HEK293 (cell line): ENCODE measurements at regions not wholly inside any gene's neighbourhood (a gene's known extent, or its start where the extent isn't known, plus 50 kb on each side); places are given as distances from the start of the nearest gene placed in this dataset.

Source experiments
- CTCF ChIA-PET: fragments of 350-600 bp; formaldehyde crosslinking; extraction: SDS; loops from one replicate; lab custom pipeline; 2021; ENCODE audit warnings: antibody characterized with exemption; lab: Yijun Ruan, JAX
- POLR2A ChIA-PET: fragments of 300-600 bp; formaldehyde crosslinking; extraction: SDS; loops from one replicate; lab custom pipeline; 2020; ENCODE audit warnings: antibody characterized with exemption, inconsistent platforms; lab: Yijun Ruan, JAX
- H3K27ac ChIP-seq: fragments of 200-500 bp; sonication (Bioruptor generic); 2 replicates; pipeline ENCODE4 v1.5.1; 2014; ENCODE audit warnings: low read depth, low read length, control low read depth, inconsistent platforms; ENCODE audit errors: extremely low read depth
- H3K36me3 ChIP-seq, 2 experiments: fragments of 200-500 bp in 1 of 2; sonication (Bioruptor generic) in 1 of 2; 1 replicate in 1 of 2; 2 replicates in 1 of 2; pipeline ENCODE4 v1.5.1; 2014 to 2017; ENCODE audit warnings: inconsistent platforms in 2 of 2, low read length in 2 of 2; ENCODE audit not compliant: control insufficient read depth in 2 of 2, insufficient read depth in 1 of 2
- H3K4me1 ChIP-seq: fragments of 200-500 bp; sonication (Bioruptor generic); 2 replicates; pipeline ENCODE4 v1.5.1; 2014; ENCODE audit warnings: mild to moderate bottlenecking, low read length, inconsistent platforms; ENCODE audit not compliant: control insufficient read depth, insufficient read depth
- H3K4me3 ChIP-seq: 2 replicates; pipeline ENCODE4 v1.5.1; 2011; ENCODE audit warnings: low read depth, mild to moderate bottlenecking, control low read depth, low read length, moderate library complexity
- H3K9me3 ChIP-seq: fragments of 200-500 bp; sonication (Bioruptor generic); 2 replicates; pipeline ENCODE4 v1.5.1; 2014; ENCODE audit warnings: low read depth, low read length, inconsistent platforms; ENCODE audit not compliant: control insufficient read depth, insufficient read depth
- KLF16 ChIP-seq: fragments of 450-650 bp; formaldehyde crosslinking; IDR thresholded peaks from 2 replicates; pipeline ENCODE4 v1.5.1; 2017; ENCODE audit warnings: missing biosample characterization, missing genetic modification characterization
- KLF17 ChIP-seq: fragments of 450-650 bp; formaldehyde crosslinking; IDR thresholded peaks from 2 replicates; pipeline ENCODE4 v1.5.1; 2016; ENCODE audit warnings: missing biosample characterization, missing genetic modification characterization
- PRDM10 ChIP-seq: fragments of 450-650 bp; formaldehyde crosslinking; IDR thresholded peaks from 2 replicates; pipeline ENCODE4 v1.5.1; 2016; ENCODE audit warnings: missing biosample characterization, missing genetic modification characterization
- ZBTB17 ChIP-seq: fragments of 450-650 bp; formaldehyde crosslinking; IDR thresholded peaks from 2 replicates; pipeline ENCODE4 v1.5.1; 2016; ENCODE audit warnings: missing biosample characterization, missing genetic modification characterization
- ZBTB21 ChIP-seq: fragments of 450-650 bp; formaldehyde crosslinking; IDR thresholded peaks from 2 replicates; pipeline ENCODE4 v1.5.1; 2017; ENCODE audit warnings: missing biosample characterization, missing genetic modification characterization
- ZNF146 ChIP-seq: fragments of 450-650 bp; formaldehyde crosslinking; IDR thresholded peaks from 2 replicates; pipeline ENCODE4 v1.5.1; 2016; ENCODE audit warnings: missing biosample characterization, missing genetic modification characterization
- ZNF18 ChIP-seq: fragments of 450-650 bp; formaldehyde crosslinking; IDR thresholded peaks from 2 replicates; pipeline ENCODE4 v1.5.1; 2016; ENCODE audit warnings: missing biosample characterization, missing genetic modification characterization
- ZNF23 ChIP-seq: fragments of 450-650 bp; formaldehyde crosslinking; IDR thresholded peaks from 2 replicates; pipeline ENCODE4 v1.5.1; 2016; ENCODE audit warnings: missing biosample characterization, missing genetic modification characterization, borderline replicate concordance
- ZNF280D ChIP-seq: fragments of 450-650 bp; formaldehyde crosslinking; IDR thresholded peaks from 2 replicates; pipeline ENCODE4 v1.5.1; 2016; ENCODE audit warnings: missing biosample characterization, missing genetic modification characterization
- ZNF311 ChIP-seq: fragments of 450-650 bp; formaldehyde crosslinking; IDR thresholded peaks from 2 replicates; pipeline ENCODE4 v1.5.1; 2017; ENCODE audit warnings: missing biosample characterization, missing genetic modification characterization, borderline replicate concordance
- ZNF350 ChIP-seq: fragments of 450-650 bp; formaldehyde crosslinking; IDR thresholded peaks from 2 replicates; pipeline ENCODE4 v1.5.0; 2017; ENCODE audit warnings: missing biosample characterization, mild to moderate bottlenecking, missing genetic modification characterization
- ZNF473 ChIP-seq: fragments of 450-650 bp; formaldehyde crosslinking; IDR thresholded peaks from 2 replicates; pipeline ENCODE4 v1.5.1; 2017; ENCODE audit warnings: missing biosample characterization, missing genetic modification characterization
- ZNF558 ChIP-seq: fragments of 450-650 bp; formaldehyde crosslinking; IDR thresholded peaks from 2 replicates; pipeline ENCODE4 v1.5.1; 2016; ENCODE audit warnings: missing biosample characterization, missing genetic modification characterization
- ZNF654 ChIP-seq: fragments of 450-650 bp; formaldehyde crosslinking; IDR thresholded peaks from 2 replicates; pipeline ENCODE4 v1.5.1; 2016; ENCODE audit warnings: low read depth, missing biosample characterization, missing genetic modification characterization
- ZNF664 ChIP-seq: fragments of 450-650 bp; formaldehyde crosslinking; IDR thresholded peaks from 2 replicates; pipeline ENCODE4 v1.5.1; 2016; ENCODE audit warnings: missing biosample characterization, missing genetic modification characterization
- ZNF670 ChIP-seq: fragments of 450-650 bp; formaldehyde crosslinking; IDR thresholded peaks from 2 replicates; pipeline ENCODE4 v1.5.1; 2016; ENCODE audit warnings: missing biosample characterization, missing genetic modification characterization, low read depth
- ZNF792 ChIP-seq: fragments of 450-650 bp; formaldehyde crosslinking; IDR thresholded peaks from 2 replicates; pipeline ENCODE4 v1.5.1; 2016; ENCODE audit warnings: missing biosample characterization, missing genetic modification characterization
- ZSCAN18 ChIP-seq: fragments of 450-650 bp; formaldehyde crosslinking; IDR thresholded peaks from 2 replicates; pipeline ENCODE4 v1.5.1; 2016; ENCODE audit warnings: missing biosample characterization, missing genetic modification characterization
- TF ChIP-seq, protein P1 (sequence below): fragments of 450-650 bp; formaldehyde crosslinking; IDR thresholded peaks from 2 replicates; pipeline ENCODE4 v1.5.1; 2017; ENCODE audit warnings: missing biosample characterization, mild to moderate bottlenecking, missing genetic modification characterization, moderate library complexity
- TF ChIP-seq, protein P2 (sequence below): fragments of 450-650 bp; formaldehyde crosslinking; IDR thresholded peaks from 2 replicates; pipeline ENCODE4 v1.5.1; 2016; ENCODE audit warnings: missing biosample characterization, missing genetic modification characterization, borderline replicate concordance

GRCh38 chr1:82221721-82222120 is 421.0 kb downstream of the ADGRL2 start:
- no peaks in the 10 kb centered on the region for H3K36me3 ChIP-seq
- TF ChIP-seq KLF17 (tag by site-specific recombination) (no peak), ZNF280D (tag by site-specific recombination) (no peak), ZNF146 (tag by site-specific recombination) (no peak), ZNF311 (no peak), KLF16 (no peak), ZNF654 (tag by site-specific recombination) (no peak), ZBTB21 (tag by site-specific recombination) (no peak), ZNF664 (tag by site-specific recombination) (no peak), ZBTB17 (tag by site-specific recombination) (no peak), ZNF558 (tag by site-specific recombination) (no peak), ZNF473 (tag by site-specific recombination) (no peak), ZNF792 (tag by site-specific recombination) (no peak), ZNF350 (tag by site-specific recombination) (no peak), ZSCAN18 (no peak)
- TF ChIP-seq, protein P1, sequence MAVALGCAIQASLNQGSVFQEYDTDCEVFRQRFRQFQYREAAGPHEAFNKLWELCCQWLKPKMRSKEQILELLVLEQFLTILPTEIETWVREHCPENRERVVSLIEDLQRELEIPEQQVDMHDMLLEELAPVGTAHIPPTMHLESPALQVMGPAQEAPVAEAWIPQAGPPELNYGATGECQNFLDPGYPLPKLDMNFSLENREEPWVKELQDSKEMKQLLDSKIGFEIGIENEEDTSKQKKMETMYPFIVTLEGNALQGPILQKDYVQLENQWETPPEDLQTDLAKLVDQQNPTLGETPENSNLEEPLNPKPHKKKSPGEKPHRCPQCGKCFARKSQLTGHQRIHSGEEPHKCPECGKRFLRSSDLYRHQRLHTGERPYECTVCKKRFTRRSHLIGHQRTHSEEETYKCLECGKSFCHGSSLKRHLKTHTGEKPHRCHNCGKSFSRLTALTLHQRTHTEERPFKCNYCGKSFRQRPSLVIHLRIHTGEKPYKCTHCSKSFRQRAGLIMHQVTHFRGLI (tag by site-specific recombination), result no peak
- POLR2A ChIA-PET, result no interaction called here
- H3K4me3 ChIP-seq, result no peak overlapping the region
- H3K4me1 ChIP-seq, result no peaks in the 10 kb centered on the region
- CTCF ChIA-PET, result no interaction called here
- no peaks in the 10 kb centered on the region for H3K9me3 ChIP-seq
- H3K27ac ChIP-seq, result no peak overlapping the region

GRCh38 chr1:82220754-82221153 is 420.0 kb downstream of the ADGRL2 start:
- no peaks in the 10 kb centered on the region for H3K4me1 ChIP-seq
- H3K36me3 ChIP-seq, result no peaks in the 10 kb centered on the region
- POLR2A ChIA-PET, result no interaction called here
- H3K9me3 ChIP-seq, result no peaks in the 10 kb centered on the region
- H3K27ac ChIP-seq, result no peak overlapping the region
- CTCF ChIA-PET, result no interaction called here
- H3K4me3 ChIP-seq, result no peak overlapping the region
- no peak for TF ChIP-seq ZNF18 (tag by site-specific recombination)
- TF ChIP-seq ZNF670 (tag by site-specific recombination), result no peak
- TF ChIP-seq KLF17 (tag by site-specific recombination), result no peak
- no peak for TF ChIP-seq ZNF23
- no peak for TF ChIP-seq ZNF473 (tag by site-specific recombination)
- TF ChIP-seq, protein P2, sequence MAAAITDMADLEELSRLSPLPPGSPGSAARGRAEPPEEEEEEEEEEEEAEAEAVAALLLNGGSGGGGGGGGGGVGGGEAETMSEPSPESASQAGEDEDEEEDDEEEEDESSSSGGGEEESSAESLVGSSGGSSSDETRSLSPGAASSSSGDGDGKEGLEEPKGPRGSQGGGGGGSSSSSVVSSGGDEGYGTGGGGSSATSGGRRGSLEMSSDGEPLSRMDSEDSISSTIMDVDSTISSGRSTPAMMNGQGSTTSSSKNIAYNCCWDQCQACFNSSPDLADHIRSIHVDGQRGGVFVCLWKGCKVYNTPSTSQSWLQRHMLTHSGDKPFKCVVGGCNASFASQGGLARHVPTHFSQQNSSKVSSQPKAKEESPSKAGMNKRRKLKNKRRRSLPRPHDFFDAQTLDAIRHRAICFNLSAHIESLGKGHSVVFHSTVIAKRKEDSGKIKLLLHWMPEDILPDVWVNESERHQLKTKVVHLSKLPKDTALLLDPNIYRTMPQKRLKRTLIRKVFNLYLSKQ (tag by site-specific recombination), result no peak
- no peak for TF ChIP-seq PRDM10 (tag by site-specific recombination)
